Esophagus muscularis mucosa (tissue), 4 donors: ENCODE measurements at regions not wholly inside any gene's neighbourhood (a gene's known extent, or its start where the extent isn't known, plus 50 kb on each side); places are given as distances from the start of the nearest gene placed in this dataset.

Experiments
- DNase-seq: peaks from one replicate; pipeline ENCODE4 v3.0.0-alpha.2; 2017; ENCODE audit errors: extremely low spot score
- H3K27ac ChIP-seq, 4 donors: fragments of 200-600 bp; sonication (generic); replicated peaks in 1 of 4; 1 replicate in 3 of 4; 2 replicates in 1 of 4; pipeline ENCODE4 v1.5.1; 2016 to 2019; ENCODE audit warnings: mild to moderate bottlenecking in 1 of 4
- H3K27me3 ChIP-seq, 4 donors: fragments of 200-600 bp; sonication (generic); one replicate each; pipeline versions ENCODE4 v1.5.1 to v1.6.0; 2016 to 2019
- H3K36me3 ChIP-seq, 4 donors: fragments of 200-600 bp; sonication (generic); one replicate each; pipeline ENCODE4 v1.5.1; 2016 to 2019
- H3K4me1 ChIP-seq, 4 donors: fragments of 200-600 bp; sonication (generic); one replicate each; pipeline ENCODE4 v1.5.1; 2016 to 2019
- H3K4me3 ChIP-seq, 4 donors: fragments of 200-600 bp; sonication (generic); 1 replicate in 2 of 4; 2 replicates in 2 of 4; pipeline ENCODE4 v1.5.1; 2016 to 2019; ENCODE audit warnings: mild to moderate bottlenecking in 4 of 4, moderate library complexity in 1 of 4
- H3K9me3 ChIP-seq, 4 donors: fragments of 200-600 bp; sonication (generic); 1 replicate in 3 of 4; 2 replicates in 1 of 4; pipeline ENCODE4 v1.5.1; 2016 to 2019
- CTCF ChIP-seq, 3 experiments: fragments of 200-600 bp in 2 of 3; fragments of 450-650 bp in 1 of 3; sonication (generic) in 2 of 3; IDR thresholded peaks; one replicate each; pipeline ENCODE4 v1.5.1; 2017 to 2019; ENCODE audit warnings: antibody characterized with exemption in 3 of 3, mild to moderate bottlenecking in 2 of 3, moderate library complexity in 1 of 3
- EP300 ChIP-seq: sonication (generic); formaldehyde crosslinking; IDR thresholded peaks from one replicate; pipeline ENCODE4 v1.6.1; 2017; ENCODE audit warnings: antibody characterized with exemption
- POLR2A ChIP-seq: fragments of 450-650 bp; IDR thresholded peaks from one replicate; pipeline ENCODE4 v1.6.1; 2017; ENCODE audit warnings: antibody characterized with exemption, moderate library complexity, mild to moderate bottlenecking, low read depth
- POLR2AphosphoS5 ChIP-seq, 2 donors: sonication (generic); formaldehyde crosslinking; IDR thresholded peaks; one replicate each; pipeline ENCODE4 v1.6.1; 2017; ENCODE audit warnings: antibody characterized with exemption in 2 of 2
- WGBS: methylation state at CpG from one replicate; pipeline ENCODE4 v1.1.5; 2018; 5-methylcytosine and 5-hydroxymethylcytosine counted together
- intact Hi-C: fragments of 100-400 bp; cut with DNase I; formaldehyde crosslinking; loops from one replicate; pipeline ENCODE4 v1.15.1; 2023

- no peak for DNase-seq
- no peak overlapping the region for H3K4me3 ChIP-seq
- no peaks in the 10 kb centered on the region for H3K9me3 ChIP-seq
- intact Hi-C loops, result no loop called here
- no peaks in the 10 kb centered on the region for H3K36me3 ChIP-seq
- TF ChIP-seq EP300, result no peak
- no peak for TF ChIP-seq POLR2AphosphoS5 (IDR thresholded peaks at IDR 0.05)
- TF ChIP-seq CTCF (IDR thresholded peaks at IDR 0.05), result no peak
- TF ChIP-seq POLR2A, result no peak
- no peaks in the 10 kb centered on the region for H3K4me1 ChIP-seq
- H3K27ac ChIP-seq, result no peak overlapping the region
- H3K27me3 ChIP-seq, result no peaks in the 10 kb centered on the region
Observed at GRCh38 chr14:28102001-28102400, 664.6 kb upstream of the FOXG1 start.

- TF ChIP-seq CTCF (IDR thresholded peaks at IDR 0.05) (no peak), POLR2A (no peak)
- intact Hi-C loops, result no loop called here
- no peak for DNase-seq
- Histone ChIP-seq H3K36me3 (no peaks in the 10 kb centered on the region), H3K4me3 (no peak overlapping the region), H3K4me1 (no peaks in the 10 kb centered on the region), H3K27ac (no peak overlapping the region), H3K27me3 (no peaks in the 10 kb centered on the region), H3K9me3 (no peaks in the 10 kb centered on the region)
- 72% methylated on average over 3 of the region's 3 CpGs for WGBS
Observed at GRCh38 chr14:28102814-28103213, 663.8 kb upstream of the FOXG1 start.

GRCh38 chr14:28113311-28113710 lies 653.3 kb upstream of the FOXG1 start:
- Histone ChIP-seq H3K27ac (no peak overlapping the region), H3K4me3 (no peak overlapping the region), H3K27me3 (no peaks in the 10 kb centered on the region), H3K9me3 (no peaks in the 10 kb centered on the region), H3K4me1 (no peaks in the 10 kb centered on the region), H3K36me3 (no peaks in the 10 kb centered on the region)
- TF ChIP-seq POLR2AphosphoS5 (IDR thresholded peaks at IDR 0.05) (no peak), POLR2A (no peak), CTCF (IDR thresholded peaks at IDR 0.05) (no peak), EP300 (no peak)
- no peak for DNase-seq
- WGBS, result 70% methylated on average over 2 of the region's 2 CpGs
- intact Hi-C loops, result no loop called here

GRCh38 chr14:28116716-28117115 lies 649.9 kb upstream of the FOXG1 start:
- H3K27ac ChIP-seq, result no peak overlapping the region
- H3K36me3 ChIP-seq, result no peaks in the 10 kb centered on the region
- no peaks in the 10 kb centered on the region for H3K4me1 ChIP-seq
- H3K4me3 ChIP-seq, result no peak overlapping the region
- no peak for DNase-seq
- H3K9me3 ChIP-seq, result no peaks in the 10 kb centered on the region
- TF ChIP-seq EP300 (no peak), CTCF (IDR thresholded peaks at IDR 0.05) (no peak), POLR2A (no peak), POLR2AphosphoS5 (IDR thresholded peaks at IDR 0.05) (no peak)
- intact Hi-C loops, result no loop called here
- no peaks in the 10 kb centered on the region for H3K27me3 ChIP-seq

GRCh38 chr14:28119849-28120248 lies 646.7 kb upstream of the FOXG1 start:
- H3K27ac ChIP-seq, result no peak overlapping the region
- TF ChIP-seq POLR2AphosphoS5 (IDR thresholded peaks at IDR 0.05) (no peak), CTCF (IDR thresholded peaks at IDR 0.05) (no peak), EP300 (no peak), POLR2A (no peak)
- no peaks in the 10 kb centered on the region for H3K36me3 ChIP-seq
- no peak for DNase-seq
- intact Hi-C loops, result no loop called here
- H3K4me3 ChIP-seq, result no peak overlapping the region
- no peaks in the 10 kb centered on the region for H3K27me3 ChIP-seq
- 88% methylated on average over 2 of the region's 2 CpGs for WGBS
- H3K4me1 ChIP-seq, result no peaks in the 10 kb centered on the region
- no peaks in the 10 kb centered on the region for H3K9me3 ChIP-seq
